Mesothelial cell of epicardium (in vitro differentiated cells): ENCODE measurements at regions not wholly inside any gene's neighbourhood (a gene's known extent, or its start where the extent isn't known, plus 50 kb on each side); places are given as distances from the start of the nearest gene placed in this dataset.

Experiments
- DNase-seq, 2 experiments: peaks; one replicate each; pipeline ENCODE4 v3.0.0; 2021; ENCODE audit warnings: low spot score in 2 of 2; ENCODE audit not compliant: unreplicated experiment in 2 of 2
- H3K27ac Mint-ChIP-seq: 2 replicates; pipeline ENCODE4 v1.8.0; 2021; ENCODE audit warnings: mixed read lengths
- H3K27me3 Mint-ChIP-seq: 2 replicates; pipeline ENCODE4 v1.8.0; 2021; ENCODE audit warnings: low read depth, mixed read lengths
- H3K36me3 Mint-ChIP-seq: 2 replicates; pipeline ENCODE4 v1.8.0; 2021; ENCODE audit warnings: mixed read lengths
- H3K4me1 Mint-ChIP-seq: 2 replicates; pipeline ENCODE4 v1.8.0; 2021; ENCODE audit warnings: mixed read lengths
- H3K4me3 Mint-ChIP-seq: 2 replicates; pipeline ENCODE4 v1.8.0; 2021; ENCODE audit warnings: mild to moderate bottlenecking, moderate library complexity, mixed read lengths
- H3K9me3 Mint-ChIP-seq: 2 replicates; pipeline ENCODE4 v1.8.0; 2021; ENCODE audit warnings: mixed read lengths
- CTCF ChIP-seq: fragments of 200-600 bp; sonication (generic); IDR thresholded peaks from one replicate; pipeline ENCODE4 v1.5.0; 2021; ENCODE audit warnings: antibody characterized with exemption; ENCODE audit not compliant: unreplicated experiment

GRCh38 chr11:127420139-127420538, 419.6 kb upstream of the KIRREL3 start:
- no peak overlapping the region for H3K27ac Mint-ChIP-seq
- H3K4me1 Mint-ChIP-seq: no peaks in the 10 kb centered on the region
- H3K9me3 Mint-ChIP-seq: peaks cover 12% of the 10 kb centered on the region
- H3K36me3 Mint-ChIP-seq: no peaks in the 10 kb centered on the region
- H3K27me3 Mint-ChIP-seq: peaks cover 2% of the 10 kb centered on the region
- H3K4me3 Mint-ChIP-seq: no peak overlapping the region
- no peak for DNase-seq
- TF ChIP-seq CTCF: peak; percentile 15

GRCh38 chr11:127412722-127413380, 412.3 kb upstream of the KIRREL3 start:
- TF ChIP-seq CTCF: no peak
- H3K27ac Mint-ChIP-seq: no peak overlapping the region
- H3K27me3 Mint-ChIP-seq: no peaks in the 10 kb centered on the region
- H3K9me3 Mint-ChIP-seq: peaks cover 17% of the 10 kb centered on the region
- no peaks in the 10 kb centered on the region for H3K4me1 Mint-ChIP-seq
- no peaks in the 10 kb centered on the region for H3K36me3 Mint-ChIP-seq
- no peak for DNase-seq
- H3K4me3 Mint-ChIP-seq: no peak overlapping the region

- DNase-seq: no peak
- peaks cover 17% of the 10 kb centered on the region for H3K9me3 Mint-ChIP-seq
- peaks cover under 1% of the 10 kb centered on the region for H3K27me3 Mint-ChIP-seq
- no peak overlapping the region for H3K27ac Mint-ChIP-seq
- no peaks in the 10 kb centered on the region for H3K36me3 Mint-ChIP-seq
- no peak overlapping the region for H3K4me3 Mint-ChIP-seq
- no peaks in the 10 kb centered on the region for H3K4me1 Mint-ChIP-seq
- no peak for TF ChIP-seq CTCF
These were observed 411.7 kb upstream of the KIRREL3 start for GRCh38 chr11:127412234-127412633.

GRCh38 chr11:127411283-127411682, 410.7 kb upstream of the KIRREL3 start:
- peaks cover 2% of the 10 kb centered on the region for H3K27me3 Mint-ChIP-seq
- H3K9me3 Mint-ChIP-seq: peaks cover 9% of the 10 kb centered on the region
- H3K36me3 Mint-ChIP-seq: no peaks in the 10 kb centered on the region
- H3K27ac Mint-ChIP-seq: no peak overlapping the region
- no peak for TF ChIP-seq CTCF
- no peak for DNase-seq
- no peaks in the 10 kb centered on the region for H3K4me1 Mint-ChIP-seq
- no peak overlapping the region for H3K4me3 Mint-ChIP-seq

GRCh38 chr11:127395034-127395433, 394.5 kb upstream of the KIRREL3 start:
- H3K36me3 Mint-ChIP-seq: no peaks in the 10 kb centered on the region
- peaks cover 30% of the 10 kb centered on the region for H3K27me3 Mint-ChIP-seq
- no peak overlapping the region for H3K4me3 Mint-ChIP-seq

More at GRCh38 chr11:127395034-127395433, 394.5 kb upstream of the KIRREL3 start:
- no peak overlapping the region for H3K27ac Mint-ChIP-seq
- no peak for TF ChIP-seq CTCF
- DNase-seq: no peak
- no peaks in the 10 kb centered on the region for H3K4me1 Mint-ChIP-seq
- H3K9me3 Mint-ChIP-seq: peaks cover 13% of the 10 kb centered on the region
